Tibial artery (tissue), 4 donors: ENCODE measurements at regions not wholly inside any gene's neighbourhood (a gene's known extent, or its start where the extent isn't known, plus 50 kb on each side); places are given as distances from the start of the nearest gene placed in this dataset.
"Not testable (repeated sequence)": the region's sequence is repeated elsewhere in the genome, so short reads cannot be mapped to it uniquely, and the experiment has no call there.

Experiments
- DNase-seq, 2 donors: peaks; one replicate each; pipeline ENCODE4 v3.0.0-alpha.2; 2019
- H3K27ac ChIP-seq, 2 donors: fragments of 200-600 bp; sonication (generic) in 1 of 2; 1 replicate in 1 of 2; 2 replicates in 1 of 2; pipeline ENCODE4 v1.5.1; 2018 to 2019; ENCODE audit warnings: mild to moderate bottlenecking in 1 of 2
- H3K27me3 ChIP-seq, 2 donors: fragments of 200-600 bp; sonication (generic) in 1 of 2; one replicate each; pipeline versions ENCODE4 v1.5.1 to v1.6.0; 2016 to 2019
- H3K36me3 ChIP-seq, 3 donors: fragments of 200-600 bp; sonication (generic) in 2 of 3; one replicate each; pipeline ENCODE4 v1.5.1; 2016 to 2019; ENCODE audit warnings: mild to moderate bottlenecking in 2 of 3
- H3K4me1 ChIP-seq, 4 donors: fragments of 200-600 bp; sonication (generic) in 2 of 4; 1 replicate in 3 of 4; 2 replicates in 1 of 4; pipeline ENCODE4 v1.5.1; 2016 to 2019
- H3K4me3 ChIP-seq, 2 donors: fragments of 200-600 bp; sonication (generic) in 1 of 2; 1 replicate in 1 of 2; 2 replicates in 1 of 2; pipeline ENCODE4 v1.5.1; 2018 to 2019; ENCODE audit warnings: mild to moderate bottlenecking in 2 of 2
- H3K9me3 ChIP-seq, 3 donors: fragments of 200-600 bp; sonication (generic) in 1 of 3; one replicate each; pipeline ENCODE4 v1.5.1; 2016 to 2019
- intact Hi-C: fragments of 100-400 bp; cut with DNase I; formaldehyde crosslinking; loops from one replicate; pipeline ENCODE4 v1.15.0; 2023; ENCODE audit warnings: low total_unique reads
- TF ChIP-seq, protein P1 (sequence below), 2 experiments: fragments of 200-600 bp in 1 of 2; fragments of 450-650 bp in 1 of 2; IDR thresholded peaks; one replicate each; pipeline ENCODE4 v1.5.1; 2017 to 2019; ENCODE audit warnings: antibody characterized with exemption in 2 of 2, mild to moderate bottlenecking in 1 of 2, moderate library complexity in 1 of 2

DNA sequence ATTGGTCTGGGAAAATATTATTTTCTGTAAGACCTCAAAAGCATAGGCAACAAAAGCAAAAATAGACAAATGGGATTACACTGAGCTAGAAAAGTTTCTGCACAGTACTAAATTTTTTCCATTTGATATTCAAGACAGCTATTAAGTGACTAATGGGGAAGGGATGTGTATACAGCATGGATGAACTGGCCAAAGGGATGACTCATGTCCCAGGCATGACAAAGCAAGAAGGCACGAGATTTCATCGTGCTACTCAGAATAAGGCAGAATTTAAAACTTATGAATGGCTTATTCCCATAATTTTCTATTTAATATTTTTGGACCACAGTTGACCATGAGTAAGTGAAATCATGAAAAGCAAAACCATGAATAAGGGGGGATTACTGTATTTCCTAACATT, 1250.1 kb upstream of the GYPC start:
- Histone ChIP-seq H3K36me3 (no peaks in the 10 kb centered on the region), H3K4me3 (no peak overlapping the region), H3K4me1 (no peaks in the 10 kb centered on the region), H3K9me3 (no peaks in the 10 kb centered on the region), H3K27ac (no peak overlapping the region), H3K27me3 (no peaks in the 10 kb centered on the region)
- intact Hi-C loops: no loop called here
- TF ChIP-seq, protein P1, sequence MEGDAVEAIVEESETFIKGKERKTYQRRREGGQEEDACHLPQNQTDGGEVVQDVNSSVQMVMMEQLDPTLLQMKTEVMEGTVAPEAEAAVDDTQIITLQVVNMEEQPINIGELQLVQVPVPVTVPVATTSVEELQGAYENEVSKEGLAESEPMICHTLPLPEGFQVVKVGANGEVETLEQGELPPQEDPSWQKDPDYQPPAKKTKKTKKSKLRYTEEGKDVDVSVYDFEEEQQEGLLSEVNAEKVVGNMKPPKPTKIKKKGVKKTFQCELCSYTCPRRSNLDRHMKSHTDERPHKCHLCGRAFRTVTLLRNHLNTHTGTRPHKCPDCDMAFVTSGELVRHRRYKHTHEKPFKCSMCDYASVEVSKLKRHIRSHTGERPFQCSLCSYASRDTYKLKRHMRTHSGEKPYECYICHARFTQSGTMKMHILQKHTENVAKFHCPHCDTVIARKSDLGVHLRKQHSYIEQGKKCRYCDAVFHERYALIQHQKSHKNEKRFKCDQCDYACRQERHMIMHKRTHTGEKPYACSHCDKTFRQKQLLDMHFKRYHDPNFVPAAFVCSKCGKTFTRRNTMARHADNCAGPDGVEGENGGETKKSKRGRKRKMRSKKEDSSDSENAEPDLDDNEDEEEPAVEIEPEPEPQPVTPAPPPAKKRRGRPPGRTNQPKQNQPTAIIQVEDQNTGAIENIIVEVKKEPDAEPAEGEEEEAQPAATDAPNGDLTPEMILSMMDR (IDR thresholded peaks at IDR 0.05): no peak
- DNase-seq: no peak

DNA sequence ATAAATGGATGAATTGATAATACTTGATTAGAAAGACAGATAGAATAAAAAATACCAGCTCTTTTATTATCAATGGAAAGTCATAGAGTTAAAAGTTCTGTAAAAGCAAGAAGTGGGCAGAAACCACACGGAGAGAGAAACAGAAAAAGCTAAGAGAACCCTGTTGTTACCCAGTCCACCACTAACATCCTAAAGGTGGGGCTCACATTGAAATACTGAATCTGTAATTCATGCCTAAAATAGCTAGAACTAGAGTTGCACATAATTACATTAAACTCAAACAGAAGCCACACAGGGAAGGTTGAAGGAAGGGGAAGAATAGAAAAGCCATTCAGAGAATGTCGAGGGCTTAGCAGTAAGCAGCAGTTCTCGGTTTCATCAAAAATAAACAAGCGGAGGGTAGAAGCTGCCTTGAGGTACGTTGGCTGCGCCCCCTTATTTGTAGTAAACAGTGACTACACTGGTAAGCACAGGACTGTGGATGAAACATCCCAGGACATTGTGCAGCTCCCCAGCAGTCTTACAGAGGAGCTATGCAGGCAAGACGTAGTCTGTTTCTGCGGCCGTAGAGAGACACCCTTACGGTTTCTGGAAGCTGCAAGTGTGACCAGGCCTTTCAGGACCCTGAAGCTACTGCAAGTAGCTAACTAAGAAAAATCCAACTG, 1247.0 kb upstream of the GYPC start:
- intact Hi-C loops: no loop called here
- no peaks in the 10 kb centered on the region for H3K36me3 ChIP-seq
- no peak overlapping the region for H3K4me3 ChIP-seq
- H3K27ac ChIP-seq: no peak overlapping the region
- H3K27me3 ChIP-seq: no peaks in the 10 kb centered on the region
- no peaks in the 10 kb centered on the region for H3K4me1 ChIP-seq
- H3K9me3 ChIP-seq: no peaks in the 10 kb centered on the region
- TF ChIP-seq, protein P1 (IDR thresholded peaks at IDR 0.05): no peak
- DNase-seq: no peak

DNA sequence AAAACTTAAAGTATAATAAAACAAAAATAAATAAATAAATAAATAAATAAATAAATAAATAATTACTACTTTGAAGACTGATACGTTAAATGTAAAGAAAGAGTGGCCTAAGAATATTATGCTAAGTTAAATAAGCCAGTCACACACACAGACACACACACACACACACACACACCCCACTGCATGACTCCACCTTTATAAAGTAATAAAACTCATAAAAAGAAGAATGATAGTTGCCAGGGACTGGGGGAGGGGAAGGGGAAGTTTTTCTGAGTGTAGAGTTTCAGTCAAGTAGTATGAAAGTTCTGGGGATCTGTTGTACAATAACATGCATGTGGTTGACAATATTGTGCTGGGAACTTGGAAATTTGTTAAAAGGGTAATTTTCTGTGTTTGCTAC, 1237.5 kb upstream of the GYPC start:
- no peak for DNase-seq
- no peak overlapping the region for H3K4me3 ChIP-seq
- no peaks in the 10 kb centered on the region for H3K4me1 ChIP-seq
- H3K27ac ChIP-seq: no peak overlapping the region
- intact Hi-C loops: no loop called here
- no peaks in the 10 kb centered on the region for H3K9me3 ChIP-seq
- TF ChIP-seq, protein P1 (IDR thresholded peaks at IDR 0.05): no peak
- no peaks in the 10 kb centered on the region for H3K36me3 ChIP-seq
- no peaks in the 10 kb centered on the region for H3K27me3 ChIP-seq

DNA sequence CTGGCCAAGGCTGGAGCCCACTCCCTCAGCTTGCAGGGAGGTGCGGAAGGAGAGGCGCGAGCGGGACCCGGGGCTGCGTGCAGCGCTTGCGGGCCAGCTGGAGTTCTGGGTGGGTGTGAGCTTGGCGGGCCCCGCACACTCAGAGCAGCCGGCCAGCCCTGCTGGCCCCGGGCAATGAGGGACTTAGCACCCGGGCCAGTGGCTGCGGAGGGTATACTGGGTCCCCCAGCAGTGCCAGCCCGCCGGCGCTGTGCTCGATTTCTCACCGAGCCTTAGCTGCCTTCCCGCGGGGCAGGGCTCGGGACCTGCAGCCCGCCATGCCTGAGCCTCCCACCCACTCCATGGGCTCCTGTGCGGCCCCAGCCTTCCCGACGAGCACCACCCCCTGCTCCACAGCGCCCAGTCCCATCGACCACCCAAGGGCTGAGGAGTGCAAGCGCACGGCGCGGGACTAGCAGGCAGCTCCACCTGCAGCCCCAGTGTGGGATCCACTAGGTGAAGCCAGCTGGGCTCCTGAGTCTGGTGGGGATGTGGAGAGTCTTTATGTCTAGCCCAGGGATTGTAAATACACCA, 1233.7 kb upstream of the GYPC start:
- H3K27me3 ChIP-seq, H3K36me3 ChIP-seq, H3K9me3 ChIP-seq, H3K4me1 ChIP-seq, intact Hi-C loops, H3K4me3 ChIP-seq, H3K27ac ChIP-seq, DNase-seq: not testable (repeated sequence)

DNA sequence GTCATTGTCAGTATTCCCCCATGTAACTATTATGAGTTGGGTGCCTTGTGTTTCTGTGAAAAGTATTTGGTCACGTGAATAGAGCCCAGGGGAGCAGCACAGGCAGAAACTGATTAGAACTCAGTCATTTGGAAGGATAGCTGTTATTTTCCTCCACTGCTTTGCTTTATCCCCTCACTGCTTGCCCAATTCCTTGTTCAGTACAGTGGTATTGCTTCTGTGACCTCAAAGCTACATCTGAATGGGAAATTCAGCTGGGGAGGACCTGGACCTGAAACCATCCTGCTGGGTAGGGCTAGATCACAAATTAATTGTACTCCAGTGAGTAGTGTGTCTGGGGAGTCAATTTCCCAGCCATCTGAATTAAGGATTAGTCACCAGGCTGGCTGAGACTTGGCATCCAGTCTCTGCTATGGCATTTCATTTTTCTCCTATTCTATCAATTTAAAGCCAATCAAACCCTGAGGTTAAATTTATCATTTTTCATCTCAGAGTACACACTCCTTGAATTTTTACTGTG, 1231.6 kb upstream of the GYPC start:
- intact Hi-C loops: no loop called here
- no peak for DNase-seq
- no peaks in the 10 kb centered on the region for H3K4me1 ChIP-seq
- H3K27ac ChIP-seq: no peak overlapping the region
- H3K4me3 ChIP-seq: no peak overlapping the region
- TF ChIP-seq, protein P1 (IDR thresholded peaks at IDR 0.05): no peak
- H3K36me3 ChIP-seq: no peaks in the 10 kb centered on the region
- H3K9me3 ChIP-seq: no peaks in the 10 kb centered on the region
- H3K27me3 ChIP-seq: no peaks in the 10 kb centered on the region

DNA sequence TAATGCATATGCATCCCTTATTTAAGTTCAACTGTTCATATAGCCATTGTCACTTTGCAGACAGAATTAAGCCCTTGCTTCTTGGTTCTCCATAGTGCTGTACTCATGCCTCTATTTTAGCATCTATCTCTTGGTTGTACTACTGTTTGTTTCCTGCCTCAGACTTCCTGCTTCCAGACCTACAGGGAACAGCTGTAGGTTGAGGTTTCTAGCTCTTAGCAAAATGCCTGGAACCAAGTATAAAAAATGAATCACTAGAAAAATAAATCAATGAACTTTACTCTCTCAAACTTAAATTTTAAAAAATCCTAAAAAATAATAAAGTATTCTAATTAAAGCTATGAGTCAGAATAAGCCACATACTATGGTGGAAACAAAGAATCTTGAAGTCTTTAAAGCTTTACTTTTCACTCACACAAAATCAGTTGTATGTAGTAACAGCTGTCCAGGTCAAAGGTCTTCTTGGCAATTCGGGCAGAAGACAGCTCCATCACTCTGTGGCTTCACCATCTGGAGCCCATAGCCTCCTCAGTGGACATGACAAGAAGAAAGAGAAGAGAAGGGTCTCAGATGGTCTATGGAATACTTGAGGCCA, 1228.1 kb upstream of the GYPC start:
- no peak overlapping the region for H3K27ac ChIP-seq
- H3K4me1 ChIP-seq: no peaks in the 10 kb centered on the region
- H3K9me3 ChIP-seq: no peaks in the 10 kb centered on the region
- no peaks in the 10 kb centered on the region for H3K27me3 ChIP-seq
- TF ChIP-seq, protein P1 (IDR thresholded peaks at IDR 0.05): no peak
- no peak for DNase-seq
- H3K36me3 ChIP-seq: no peaks in the 10 kb centered on the region
- intact Hi-C loops: no loop called here
- H3K4me3 ChIP-seq: no peak overlapping the region
